ENCODE measurements at regions not wholly inside any gene's neighbourhood (a gene's known extent, or its start where the extent isn't known, plus 50 kb on each side); places are given as distances from the start of the nearest gene placed in this dataset.

- peak in 1 of 2 donors; percentile 96 for DNase-seq (ENCODE audit: low read depth in 2 of 2)
- no peak overlapping the region for H3K4me3 ChIP-seq (replicated peaks in 1 of 2; ENCODE audit: low read depth in 2 of 2, low read length in 2 of 2)
- no peak for TF ChIP-seq CTCF (IDR thresholded peaks at IDR 0.05; ENCODE audit: low read depth, low read length)
These were observed 148.4 kb upstream of the SYT10 start for GRCh38 chr12:33587784-33588712.

DNA sequence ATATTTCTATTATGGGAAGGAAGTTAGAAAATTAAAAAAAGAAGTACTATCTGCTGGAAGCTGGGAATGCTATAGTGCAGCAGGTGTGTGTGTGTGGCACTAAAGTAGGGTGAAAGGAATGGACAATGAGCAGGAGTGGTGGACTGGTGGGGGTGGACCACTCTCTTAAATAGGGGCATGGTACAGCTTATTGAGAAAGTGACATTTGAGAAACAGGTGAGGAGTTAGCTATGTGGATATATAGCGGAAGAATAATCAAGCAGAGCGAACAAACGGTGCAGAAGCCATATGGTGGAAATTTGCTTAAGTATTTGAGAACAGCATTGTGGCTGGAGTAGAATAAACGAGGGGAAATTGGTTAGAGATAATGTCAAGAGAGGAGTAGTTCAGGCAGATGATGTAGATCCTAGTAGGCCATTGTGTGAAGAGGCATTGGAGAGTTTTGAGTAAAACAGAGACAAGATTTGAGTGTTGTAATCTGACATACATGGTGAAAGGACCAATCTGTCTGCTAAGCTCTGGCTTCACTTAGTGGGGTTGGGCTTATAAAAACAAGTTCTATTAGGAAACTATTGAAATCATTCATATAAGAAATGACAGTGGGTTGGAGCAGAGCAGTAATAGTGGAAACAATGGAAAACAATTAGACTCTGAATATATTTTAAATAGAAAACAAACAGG, 149.2 kb upstream of the SYT10 start:
- no peak overlapping the region for H3K4me3 ChIP-seq (replicated peaks in 1 of 2; ENCODE audit: low read depth in 2 of 2, low read length in 2 of 2)
- no peak for TF ChIP-seq CTCF (IDR thresholded peaks at IDR 0.05; ENCODE audit: low read depth, low read length)
- DNase-seq (ENCODE audit: low read depth in 2 of 2) = peak in 1 of 2 donors; percentile 24

- H3K4me3 ChIP-seq (replicated peaks in 1 of 2; ENCODE audit: low read depth in 2 of 2, low read length in 2 of 2) = no peak overlapping the region
- TF ChIP-seq CTCF (IDR thresholded peaks at IDR 0.05; ENCODE audit: low read depth, low read length) = no peak
- no peak for DNase-seq (ENCODE audit: low read depth in 2 of 2)
These were observed 150.0 kb upstream of the SYT10 start for GRCh38 chr12:33589576-33590114.

DNA sequence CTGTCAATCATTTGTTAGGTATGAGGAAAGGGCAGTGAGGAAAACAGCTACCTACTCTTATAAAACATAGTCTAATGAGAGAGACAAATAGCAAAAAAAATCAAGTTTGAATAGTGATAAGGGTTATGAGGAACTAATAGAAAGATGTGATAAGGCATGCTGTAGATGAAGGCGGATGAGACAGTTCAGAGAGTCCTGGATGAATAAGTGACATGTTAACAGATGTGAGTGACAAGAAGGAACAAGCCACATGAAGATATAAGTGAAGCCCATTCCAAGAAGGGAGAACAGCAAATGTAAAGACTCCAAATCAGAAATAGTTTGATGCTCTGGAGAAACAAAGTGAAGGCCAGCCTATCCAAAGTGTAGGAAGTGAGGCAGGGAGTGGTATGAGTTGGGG, 154.1 kb upstream of the SYT10 start:
- no peak for DNase-seq (ENCODE audit: low read depth in 2 of 2)
- H3K4me3 ChIP-seq (replicated peaks in 1 of 2; ENCODE audit: low read depth in 2 of 2, low read length in 2 of 2) = no peak overlapping the region
- TF ChIP-seq CTCF (IDR thresholded peaks at IDR 0.05; ENCODE audit: low read depth, low read length) = no peak

GRCh38 chr12:33596061-33596460, 156.4 kb upstream of the SYT10 start:
- no peak overlapping the region for H3K4me3 ChIP-seq (replicated peaks in 1 of 2; ENCODE audit: low read depth in 2 of 2, low read length in 2 of 2)
- no peak for TF ChIP-seq CTCF (IDR thresholded peaks at IDR 0.05; ENCODE audit: low read depth, low read length)

GRCh38 chr12:33596814-33597213, 157.2 kb upstream of the SYT10 start:
- no peak overlapping the region for H3K4me3 ChIP-seq (replicated peaks in 1 of 2; ENCODE audit: low read depth in 2 of 2, low read length in 2 of 2)
- DNase-seq (ENCODE audit: low read depth in 2 of 2) = no peak
- no peak for TF ChIP-seq CTCF (IDR thresholded peaks at IDR 0.05; ENCODE audit: low read depth, low read length)

More at GRCh38 chr12:33596061-33596460, 156.4 kb upstream of the SYT10 start:
- peak in 1 of 2 donors; percentile 23 for DNase-seq (ENCODE audit: low read depth in 2 of 2)

All from cardiac fibroblast (primary cell).